Parathyroid adenoma (tissue), 2 donors: ENCODE measurements at regions not wholly inside any gene's neighbourhood (a gene's known extent, or its start where the extent isn't known, plus 50 kb on each side); places are given as distances from the start of the nearest gene placed in this dataset.

ENCODE experiments used
- H2AFZ ChIP-seq: fragments of 300-600 bp; sonication (generic); one replicate; pipeline ENCODE4 v1.7.0; 2017; ENCODE audit warnings: antibody characterized with exemption, mild to moderate bottlenecking
- H3K27ac ChIP-seq: fragments of 300-600 bp; sonication (generic); one replicate; pipeline ENCODE4 v1.7.0; 2017
- H3K27me3 ChIP-seq: fragments of 300-600 bp; sonication (generic); one replicate; pipeline ENCODE4 v1.7.0; 2017; ENCODE audit warnings: low read length; ENCODE audit not compliant: control insufficient read depth, insufficient read depth
- H3K36me3 ChIP-seq: fragments of 300-600 bp; sonication (generic); one replicate; pipeline ENCODE4 v1.7.0; 2017; ENCODE audit warnings: low read length; ENCODE audit not compliant: control insufficient read depth, insufficient read depth
- H3K4me1 ChIP-seq: fragments of 300-600 bp; sonication (generic); one replicate; pipeline ENCODE4 v1.7.0; 2017; ENCODE audit warnings: control low read depth
- H3K4me2 ChIP-seq: fragments of 300-600 bp; sonication (generic); one replicate; pipeline ENCODE4 v1.7.0; 2017; ENCODE audit warnings: low read length
- H3K4me3 ChIP-seq: fragments of 300-600 bp; sonication (generic); one replicate; pipeline ENCODE4 v1.7.0; 2017; ENCODE audit warnings: low read depth, low read length
- H3K79me2 ChIP-seq: fragments of 300-600 bp; sonication (generic); one replicate; pipeline ENCODE4 v1.7.0; 2017; ENCODE audit warnings: control low read depth
- H3K9ac ChIP-seq: fragments of 300-600 bp; sonication (generic); one replicate; pipeline ENCODE4 v1.7.0; 2017; ENCODE audit warnings: mild to moderate bottlenecking
- H3K9me3 ChIP-seq: fragments of 300-600 bp; sonication (generic); one replicate; pipeline ENCODE4 v1.7.0; 2017; ENCODE audit warnings: low read length; ENCODE audit not compliant: control insufficient read depth
- TF ChIP-seq, protein P1 (sequence below): fragments of 300-600 bp; sonication (generic); IDR thresholded peaks from one replicate; pipeline ENCODE4 v1.7.0; 2017; ENCODE audit warnings: antibody characterized with exemption, mild to moderate bottlenecking
- donor health status: primary hyperparathyroidism.

DNA sequence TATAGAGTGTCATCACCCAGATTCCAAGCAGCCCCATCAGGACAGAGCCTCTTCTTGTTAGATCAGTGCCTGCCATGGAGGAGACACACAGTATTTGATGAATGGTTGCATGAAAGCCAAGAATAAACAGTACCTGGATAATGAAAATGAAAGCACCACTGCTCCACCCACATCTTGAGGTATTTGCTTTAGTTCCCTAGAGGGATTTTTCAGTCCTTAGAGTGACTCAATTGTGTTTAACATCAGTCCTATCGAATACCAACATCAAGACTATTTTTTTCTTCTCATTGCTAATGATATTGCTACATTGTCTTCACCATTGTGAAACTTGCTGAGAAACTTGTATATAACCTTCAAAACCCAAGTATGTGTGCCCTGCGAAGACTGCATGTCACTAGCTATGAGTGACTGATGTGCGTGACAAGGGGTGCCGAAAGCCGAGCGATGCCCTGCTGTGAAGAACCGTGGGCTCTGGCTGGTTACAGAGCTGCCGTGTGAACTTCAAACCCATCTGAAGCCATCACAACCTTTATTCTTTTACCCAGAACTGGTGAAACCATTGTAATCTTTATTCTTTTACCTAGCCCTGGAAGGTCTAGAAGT is 211.3 kb upstream of the FAT1 start:
- Histone ChIP-seq H3K4me2 (no peak overlapping the region), H3K9ac (no peak overlapping the region), H3K9me3 (no peaks in the 10 kb centered on the region), H3K4me1 (no peaks in the 10 kb centered on the region), H3K36me3 (no peaks in the 10 kb centered on the region), H3K79me2 (no peaks in the 10 kb centered on the region), H3K27me3 (no peaks in the 10 kb centered on the region), H3K4me3 (no peak overlapping the region), H2AFZ (no peak overlapping the region), H3K27ac (no peak overlapping the region)
- TF ChIP-seq, protein P1, sequence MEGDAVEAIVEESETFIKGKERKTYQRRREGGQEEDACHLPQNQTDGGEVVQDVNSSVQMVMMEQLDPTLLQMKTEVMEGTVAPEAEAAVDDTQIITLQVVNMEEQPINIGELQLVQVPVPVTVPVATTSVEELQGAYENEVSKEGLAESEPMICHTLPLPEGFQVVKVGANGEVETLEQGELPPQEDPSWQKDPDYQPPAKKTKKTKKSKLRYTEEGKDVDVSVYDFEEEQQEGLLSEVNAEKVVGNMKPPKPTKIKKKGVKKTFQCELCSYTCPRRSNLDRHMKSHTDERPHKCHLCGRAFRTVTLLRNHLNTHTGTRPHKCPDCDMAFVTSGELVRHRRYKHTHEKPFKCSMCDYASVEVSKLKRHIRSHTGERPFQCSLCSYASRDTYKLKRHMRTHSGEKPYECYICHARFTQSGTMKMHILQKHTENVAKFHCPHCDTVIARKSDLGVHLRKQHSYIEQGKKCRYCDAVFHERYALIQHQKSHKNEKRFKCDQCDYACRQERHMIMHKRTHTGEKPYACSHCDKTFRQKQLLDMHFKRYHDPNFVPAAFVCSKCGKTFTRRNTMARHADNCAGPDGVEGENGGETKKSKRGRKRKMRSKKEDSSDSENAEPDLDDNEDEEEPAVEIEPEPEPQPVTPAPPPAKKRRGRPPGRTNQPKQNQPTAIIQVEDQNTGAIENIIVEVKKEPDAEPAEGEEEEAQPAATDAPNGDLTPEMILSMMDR: no peak

DNA sequence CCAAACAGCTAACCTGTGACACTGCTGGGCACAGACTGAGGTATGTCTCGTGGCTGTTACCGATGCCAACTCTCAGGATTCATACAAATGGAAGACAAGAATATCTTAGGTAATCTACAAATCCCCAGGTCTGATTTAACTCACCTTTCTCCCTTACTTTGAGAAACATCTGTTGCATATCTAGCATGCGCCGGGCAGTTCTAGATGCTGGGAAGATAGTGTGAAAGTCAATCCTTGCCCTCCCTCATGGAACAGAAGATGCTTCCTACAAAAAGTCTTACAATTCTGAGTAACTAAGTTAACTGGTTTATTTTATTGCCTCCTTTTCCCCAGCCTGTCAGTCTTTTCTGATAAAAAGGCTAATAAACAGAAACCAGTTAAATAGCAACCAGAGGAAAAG is 212.2 kb upstream of the FAT1 start:
- Histone ChIP-seq H3K9me3 (no peaks in the 10 kb centered on the region), H3K4me1 (no peaks in the 10 kb centered on the region), H2AFZ (no peak overlapping the region), H3K4me2 (no peak overlapping the region), H3K27me3 (no peaks in the 10 kb centered on the region), H3K9ac (no peak overlapping the region), H3K79me2 (no peaks in the 10 kb centered on the region), H3K4me3 (no peak overlapping the region), H3K36me3 (no peaks in the 10 kb centered on the region), H3K27ac (no peak overlapping the region)
- TF ChIP-seq, protein P1: no peak

DNA sequence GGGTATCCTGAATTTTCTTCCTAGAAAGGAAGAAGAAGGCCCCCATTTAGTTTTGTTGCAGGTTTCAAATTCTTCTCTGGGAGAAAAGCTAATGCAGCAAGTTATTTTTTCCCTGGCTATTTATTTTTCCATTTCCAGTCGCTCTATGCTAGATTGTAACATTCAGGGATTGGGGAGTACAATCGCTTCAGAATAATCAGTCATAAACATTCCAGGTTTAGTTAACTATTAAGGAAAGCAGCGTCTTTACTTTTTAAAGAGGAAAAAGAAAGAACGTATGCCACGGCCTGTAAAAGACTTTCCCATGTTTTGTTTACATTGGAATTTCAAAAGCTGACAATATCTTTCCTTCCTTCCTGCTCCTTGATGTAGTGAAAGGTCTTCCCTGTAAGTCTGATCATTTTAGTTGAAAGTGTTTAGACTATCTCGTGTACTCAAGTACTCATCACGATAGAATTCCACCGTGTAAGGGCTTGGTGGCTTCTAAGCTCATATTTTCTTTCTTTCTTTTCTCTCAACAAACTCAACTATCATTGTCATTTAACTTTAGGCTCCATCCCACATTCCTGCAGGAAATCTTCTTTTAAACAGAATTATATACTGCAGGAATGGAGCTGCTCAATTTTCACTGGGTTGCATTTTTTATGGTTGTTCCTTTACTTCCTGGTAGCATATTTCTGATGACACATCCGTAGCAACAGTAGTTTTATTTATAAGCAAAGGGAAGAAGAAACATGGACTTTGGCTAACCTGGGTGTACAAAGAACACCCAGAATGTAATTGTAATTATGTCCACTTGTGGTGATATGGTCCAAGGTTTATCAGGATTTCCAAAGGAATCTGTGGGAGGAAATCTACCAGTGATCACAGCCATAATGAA is 213.1 kb upstream of the FAT1 start:
- no peak overlapping the region for H3K27ac ChIP-seq
- H3K9me3 ChIP-seq: no peaks in the 10 kb centered on the region
- H3K4me3 ChIP-seq: no peak overlapping the region
- H2AFZ ChIP-seq: no peak overlapping the region
- no peak overlapping the region for H3K9ac ChIP-seq
- H3K4me1 ChIP-seq: no peaks in the 10 kb centered on the region
- TF ChIP-seq, protein P1: no peak
- H3K79me2 ChIP-seq: no peaks in the 10 kb centered on the region
- H3K36me3 ChIP-seq: no peaks in the 10 kb centered on the region
- H3K27me3 ChIP-seq: no peaks in the 10 kb centered on the region
- no peak overlapping the region for H3K4me2 ChIP-seq

DNA sequence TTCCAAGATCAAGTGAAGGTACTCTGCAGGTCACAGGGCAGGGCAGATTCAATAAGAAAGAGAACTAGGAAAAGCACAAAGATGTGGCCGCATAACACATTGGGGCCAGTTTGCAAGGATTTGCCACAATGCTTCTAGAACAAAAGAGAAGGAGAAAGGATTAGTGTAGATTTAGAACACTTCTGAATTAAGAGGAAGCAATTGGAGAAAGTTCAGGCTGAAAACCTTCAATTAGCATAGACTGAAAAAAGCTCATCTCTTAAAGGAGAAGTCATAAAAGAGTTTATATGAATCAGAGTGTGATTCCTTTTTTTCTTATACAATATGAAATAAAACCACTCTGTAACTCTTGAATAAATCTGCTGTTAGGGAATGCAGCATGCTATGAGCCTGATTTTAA is 215.6 kb upstream of the FAT1 start:
- Histone ChIP-seq H3K9ac (no peak overlapping the region), H3K4me3 (no peak overlapping the region), H2AFZ (no peak overlapping the region), H3K9me3 (no peaks in the 10 kb centered on the region), H3K4me1 (no peaks in the 10 kb centered on the region), H3K4me2 (no peak overlapping the region), H3K79me2 (no peaks in the 10 kb centered on the region), H3K36me3 (no peaks in the 10 kb centered on the region), H3K27ac (no peak overlapping the region), H3K27me3 (no peaks in the 10 kb centered on the region)
- TF ChIP-seq, protein P1: no peak
